ENCODE measurements at regions not wholly inside any gene's neighbourhood (a gene's known extent, or its start where the extent isn't known, plus 50 kb on each side); places are given as distances from the start of the nearest gene placed in this dataset.

GRCh38 chr10:8594711-8595110, 540.2 kb downstream of the GATA3 start:
- Histone ChIP-seq H3K4me2 (no peak overlapping the region), H3K9me3 (no peaks in the 10 kb centered on the region), H3K4me1 (peaks cover 6% of the 10 kb centered on the region; the same call in 1 of the 3 replicates), H3K27ac (no peak overlapping the region), H3K4me3 (no peak overlapping the region)
- ChIA-PET POLR2A (no interaction called here), CTCF (no interaction called here)
- FAIRE-seq: no peak
- TF ChIP-seq CEBPB (IDR thresholded peaks at IDR 0.05) (no peak), CBX2 (IDR thresholded peaks at IDR 0.05; ENCODE audit: borderline replicate concordance, low read depth) (no peak), SMC3 (IDR thresholded peaks at IDR 0.05) (no peak), ZSCAN20 (CRISPR knock-in tag; IDR thresholded peaks at IDR 0.05) (no peak), PBX3 (IDR thresholded peaks at IDR 0.05) (no peak), E2F6 (IDR thresholded peaks at IDR 0.05; ENCODE audit: borderline replicate concordance, low read depth) (no peak), NFE2L2 (conservative IDR thresholded peaks at IDR 0.05; ENCODE audit: low read length) (no peak), POLR2A (IDR thresholded peaks at IDR 0.05; ENCODE audit: low read length) (no peak)
- DNase-seq (ENCODE audit: low read depth in 1 of 2, low spot score in 1 of 2): no peak
- ATAC-seq: no peak
- 80% methylated on average over 5 of the region's 5 CpGs for WGBS (ENCODE audit: missing lambda C conversion rate)

- ATAC-seq (no peak), DNase-seq (ENCODE audit: low read depth in 1 of 2, low spot score in 1 of 2) (no peak), FAIRE-seq (no peak)
- CTCF ChIA-PET: no interaction called here
- Histone ChIP-seq H3K4me1 (peaks cover 9% of the 10 kb centered on the region; the same call in 1 of the 3 replicates), H3K4me2 (no peak overlapping the region), H3K27ac (no peak overlapping the region), H3K4me3 (no peak overlapping the region), H3K9me3 (no peaks in the 10 kb centered on the region)
- no peak for TF ChIP-seq JUN (IDR thresholded peaks at IDR 0.05)
- no peak for TF ChIP-seq EHF (CRISPR knock-in tag; IDR thresholded peaks at IDR 0.05)
- TF ChIP-seq ESRRA (IDR thresholded peaks at IDR 0.05; ENCODE audit: borderline replicate concordance, low read length): no peak
- TF ChIP-seq RCOR1 (IDR thresholded peaks at IDR 0.05; ENCODE audit: low read depth, low read length): no peak
- no peak for TF ChIP-seq RNF2 (IDR thresholded peaks at IDR 0.05; ENCODE audit: borderline replicate concordance, low read depth)
- no peak for TF ChIP-seq SREBF2 (IDR thresholded peaks at IDR 0.05)
- no peak for TF ChIP-seq SMC3 (IDR thresholded peaks at IDR 0.05)
- no peak for TF ChIP-seq RAD21 (conservative IDR thresholded peaks at IDR 0.05 in 1 of 2, IDR thresholded peaks at IDR 0.05 in 1 of 2)
- no peak for TF ChIP-seq FOSL2 (IDR thresholded peaks at IDR 0.05)
- TF ChIP-seq FOSL2 (CRISPR knock-in tag; IDR thresholded peaks at IDR 0.05): no peak
- no peak for TF ChIP-seq ZSCAN20 (CRISPR knock-in tag; IDR thresholded peaks at IDR 0.05)
- no peak for TF ChIP-seq TP53 (CRISPR knock-in tag; IDR thresholded peaks at IDR 0.05)
- no peak for TF ChIP-seq HOXB13 (CRISPR knock-in tag; IDR thresholded peaks at IDR 0.05; ENCODE audit: low read depth)
- TF ChIP-seq GATA3 (IDR thresholded peaks at IDR 0.05; ENCODE audit: borderline replicate concordance): no peak
- TF ChIP-seq PHF8 (IDR thresholded peaks at IDR 0.05; ENCODE audit: borderline replicate concordance, low read depth): no peak
- TF ChIP-seq EP300 (IDR thresholded peaks at IDR 0.05): no peak
- no peak for TF ChIP-seq CTCF (IDR thresholded peaks at IDR 0.05)
- WGBS (ENCODE audit: missing lambda C conversion rate): 51% methylated on average over 3 of the region's 3 CpGs
- POLR2A ChIA-PET: no interaction called here
Measured at GRCh38 chr10:8595140-8595539, 540.7 kb downstream of the GATA3 start.

GRCh38 chr10:8596929-8597472, 542.5 kb downstream of the GATA3 start:
- H3K4me1 ChIP-seq: peaks cover 12% of the 10 kb centered on the region; the same call in 1 of the 3 replicates
- TF ChIP-seq HEYL (CRISPR knock-in tag; IDR thresholded peaks at IDR 0.05): no peak
- H3K4me2 ChIP-seq: no peak overlapping the region
- H3K27ac ChIP-seq: no peak overlapping the region
- CTCF ChIA-PET: interaction anchor here (0.8 to 1.2 kb wide), 2 partner anchors 11 to 15 kb away, joined by 3 read pairs; no protein-coding TSS in a partner anchor
- H3K9me3 ChIP-seq: no peaks in the 10 kb centered on the region
- no peak for DNase-seq (ENCODE audit: low read depth in 1 of 2, low spot score in 1 of 2)
- POLR2A ChIA-PET: no interaction called here
- ATAC-seq: no peak
- 69% methylated on average over 5 of the region's 5 CpGs for WGBS (ENCODE audit: missing lambda C conversion rate)
- no peak overlapping the region for H3K4me3 ChIP-seq
- no peak for FAIRE-seq
